ENCODE measurements at regions not wholly inside any gene's neighbourhood (a gene's known extent, or its start where the extent isn't known, plus 50 kb on each side); places are given as distances from the start of the nearest gene placed in this dataset.
"Not testable (repeated sequence)": the region's sequence is repeated elsewhere in the genome, so short reads cannot be mapped to it uniquely, and the experiment has no call there.

- DNase-seq (ENCODE audit: low spot score): no peak
- no peak for FAIRE-seq
Measured at GRCh38 chr15:39230908-39231285, 350.0 kb upstream of the THBS1 start.

GRCh38 chr15:39232512-39232911 lies 348.4 kb upstream of the THBS1 start:
- no peak for FAIRE-seq
- peak; percentile 75 for DNase-seq (ENCODE audit: low spot score)

GRCh38 chr15:39235084-39235795 lies 345.6 kb upstream of the THBS1 start:
- DNase-seq (ENCODE audit: low spot score) (no peak), FAIRE-seq (no peak)

GRCh38 chr15:39236375-39236774 lies 344.5 kb upstream of the THBS1 start:
- FAIRE-seq: no peak
- no peak for DNase-seq (ENCODE audit: low spot score)

GRCh38 chr15:39238443-39238842 lies 342.4 kb upstream of the THBS1 start:
- no peak for DNase-seq (ENCODE audit: low spot score)
- no peak for FAIRE-seq

GRCh38 chr15:39239562-39239961 lies 341.3 kb upstream of the THBS1 start:
- FAIRE-seq (no peak), DNase-seq (ENCODE audit: low spot score) (no peak)

- peak; percentile 73 for DNase-seq (ENCODE audit: low spot score)
- no peak for FAIRE-seq
Measured at GRCh38 chr15:39242345-39242744, 338.5 kb upstream of the THBS1 start.

- no peak for FAIRE-seq
- no peak for DNase-seq (ENCODE audit: low spot score)
Measured at GRCh38 chr15:39243396-39243795, 337.5 kb upstream of the THBS1 start.

GRCh38 chr15:39244776-39245175 lies 336.1 kb upstream of the THBS1 start:
- no peak for FAIRE-seq
- DNase-seq (ENCODE audit: low spot score): no peak

- DNase-seq (ENCODE audit: low spot score) (no peak), FAIRE-seq (no peak)
Measured at GRCh38 chr15:39246523-39246922, 334.4 kb upstream of the THBS1 start.

GRCh38 chr15:39247574-39247973 lies 333.3 kb upstream of the THBS1 start:
- FAIRE-seq (no peak), DNase-seq (ENCODE audit: low spot score) (no peak)

- FAIRE-seq (no peak), DNase-seq (ENCODE audit: low spot score) (peak; percentile 74)
Measured at GRCh38 chr15:39248204-39248603, 332.7 kb upstream of the THBS1 start.

- DNase-seq (ENCODE audit: low spot score) (no peak), FAIRE-seq (no peak)
Measured at GRCh38 chr15:39250001-39250400, 330.9 kb upstream of the THBS1 start.

GRCh38 chr15:39250460-39251186 lies 330.3 kb upstream of the THBS1 start:
- FAIRE-seq: no peak

GRCh38 chr15:39251413-39252133 lies 329.3 kb upstream of the THBS1 start:
- FAIRE-seq (no peak), DNase-seq (ENCODE audit: low spot score) (no peak)

More at GRCh38 chr15:39250460-39251186, 330.3 kb upstream of the THBS1 start:
- no peak for DNase-seq (ENCODE audit: low spot score)

- FAIRE-seq (no peak), DNase-seq (ENCODE audit: low spot score) (no peak)
Measured at GRCh38 chr15:39252134-39252470, 328.8 kb upstream of the THBS1 start.

- FAIRE-seq (no peak), DNase-seq (ENCODE audit: low spot score) (no peak)
Measured at GRCh38 chr15:39253552-39253951, 327.3 kb upstream of the THBS1 start.

- FAIRE-seq (no peak), DNase-seq (ENCODE audit: low spot score) (no peak)
Measured at GRCh38 chr15:39254181-39254580, 326.7 kb upstream of the THBS1 start.

GRCh38 chr15:39255760-39256159 lies 325.1 kb upstream of the THBS1 start:
- FAIRE-seq (no peak), DNase-seq (ENCODE audit: low spot score) (no peak)

- no peak for FAIRE-seq
- DNase-seq (ENCODE audit: low spot score): no peak
Measured at GRCh38 chr15:39260391-39260790, 320.5 kb upstream of the THBS1 start.

GRCh38 chr15:39260791-39261190 lies 320.1 kb upstream of the THBS1 start:
- DNase-seq (ENCODE audit: low spot score): no peak
- FAIRE-seq: no peak

- FAIRE-seq; DNase-seq (ENCODE audit: low spot score): not testable (repeated sequence)
Measured at GRCh38 chr15:39261397-39262183, 319.3 kb upstream of the THBS1 start.
